ENCODE measurements at regions not wholly inside any gene's neighbourhood (a gene's known extent, or its start where the extent isn't known, plus 50 kb on each side); places are given as distances from the start of the nearest gene placed in this dataset.

DNA sequence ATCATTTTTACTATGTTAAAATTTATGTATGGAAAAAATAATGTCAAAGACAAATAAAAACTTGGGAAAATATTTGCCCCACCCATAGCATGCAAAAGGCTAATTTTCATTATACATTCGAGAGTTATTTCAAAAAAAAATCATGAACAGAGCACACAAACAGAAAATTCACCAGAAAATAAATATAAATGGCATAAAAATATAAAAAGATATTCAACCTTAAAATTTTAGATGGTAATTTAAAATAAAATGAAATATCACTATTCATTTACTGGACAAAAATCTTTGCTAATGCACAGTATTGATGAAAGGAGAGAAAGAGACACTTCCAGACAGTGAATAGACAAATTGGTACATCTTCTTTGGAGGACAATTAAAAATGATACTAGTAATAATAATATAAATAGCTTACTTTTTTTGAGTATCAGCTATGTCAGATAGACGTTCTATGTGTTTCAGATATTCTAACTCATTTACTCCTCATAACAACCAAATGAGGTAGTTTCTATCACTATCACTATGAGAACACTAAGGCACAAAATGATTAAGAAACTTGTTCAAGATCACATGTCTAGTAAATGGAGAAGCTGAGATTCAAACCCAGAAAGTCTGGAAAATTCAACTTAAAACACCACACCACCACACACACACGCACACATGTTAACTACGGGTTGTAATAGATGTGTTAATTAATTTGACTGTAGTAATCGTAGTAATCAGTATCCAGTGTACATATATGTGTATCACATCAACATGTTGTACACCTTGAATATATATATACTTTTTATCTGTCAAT, 63.0 kb downstream of the CCDC71L start (continued):
- TF ChIP-seq, protein P1, sequence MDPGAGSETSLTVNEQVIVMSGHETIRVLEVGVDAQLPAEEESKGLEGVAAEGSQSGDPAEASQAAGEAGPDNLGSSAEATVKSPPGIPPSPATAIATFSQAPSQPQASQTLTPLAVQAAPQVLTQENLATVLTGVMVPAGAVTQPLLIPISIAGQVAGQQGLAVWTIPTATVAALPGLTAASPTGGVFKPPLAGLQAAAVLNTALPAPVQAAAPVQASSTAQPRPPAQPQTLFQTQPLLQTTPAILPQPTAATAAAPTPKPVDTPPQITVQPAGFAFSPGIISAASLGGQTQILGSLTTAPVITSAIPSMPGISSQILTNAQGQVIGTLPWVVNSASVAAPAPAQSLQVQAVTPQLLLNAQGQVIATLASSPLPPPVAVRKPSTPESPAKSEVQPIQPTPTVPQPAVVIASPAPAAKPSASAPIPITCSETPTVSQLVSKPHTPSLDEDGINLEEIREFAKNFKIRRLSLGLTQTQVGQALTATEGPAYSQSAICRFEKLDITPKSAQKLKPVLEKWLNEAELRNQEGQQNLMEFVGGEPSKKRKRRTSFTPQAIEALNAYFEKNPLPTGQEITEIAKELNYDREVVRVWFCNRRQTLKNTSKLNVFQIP (CRISPR knock-in tag; IDR thresholded peaks at IDR 0.05; ENCODE audit: borderline replicate concordance, low read depth) = no peak

DNA sequence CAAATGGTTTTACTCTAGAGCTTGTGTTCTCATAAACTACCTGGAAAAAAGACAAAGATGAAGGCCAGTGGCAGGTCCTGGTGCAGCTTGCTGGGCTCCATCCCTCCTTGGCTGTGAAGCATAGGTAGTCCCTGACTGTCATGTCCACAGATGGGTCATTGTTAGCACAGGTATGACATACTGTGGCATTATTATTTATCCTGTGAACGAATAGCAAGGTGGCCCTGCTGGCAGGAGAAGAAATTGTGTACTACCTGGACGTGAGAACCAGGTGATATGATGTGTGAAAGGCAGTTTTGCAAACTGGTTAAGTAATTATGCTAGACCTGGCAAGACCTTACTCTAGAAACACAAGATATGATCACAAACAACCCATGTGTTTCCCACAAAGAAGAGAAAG, 63.9 kb downstream of the CCDC71L start:
- no peak for ATAC-seq
- no peak for TF ChIP-seq BACH2 (CRISPR knock-in tag; IDR thresholded peaks at IDR 0.05; ENCODE audit: borderline replicate concordance)
- TF ChIP-seq ESRRG (CRISPR knock-in tag; IDR thresholded peaks at IDR 0.05) = no peak
- TF ChIP-seq TCF4 (CRISPR knock-in tag; IDR thresholded peaks at IDR 0.05; ENCODE audit: borderline replicate concordance) = no peak
- no peak for TF ChIP-seq CSDC2 (CRISPR knock-in tag; IDR thresholded peaks at IDR 0.05)
- TF ChIP-seq RARB (CRISPR knock-in tag; IDR thresholded peaks at IDR 0.05) = no peak
- TF ChIP-seq, protein P2, sequence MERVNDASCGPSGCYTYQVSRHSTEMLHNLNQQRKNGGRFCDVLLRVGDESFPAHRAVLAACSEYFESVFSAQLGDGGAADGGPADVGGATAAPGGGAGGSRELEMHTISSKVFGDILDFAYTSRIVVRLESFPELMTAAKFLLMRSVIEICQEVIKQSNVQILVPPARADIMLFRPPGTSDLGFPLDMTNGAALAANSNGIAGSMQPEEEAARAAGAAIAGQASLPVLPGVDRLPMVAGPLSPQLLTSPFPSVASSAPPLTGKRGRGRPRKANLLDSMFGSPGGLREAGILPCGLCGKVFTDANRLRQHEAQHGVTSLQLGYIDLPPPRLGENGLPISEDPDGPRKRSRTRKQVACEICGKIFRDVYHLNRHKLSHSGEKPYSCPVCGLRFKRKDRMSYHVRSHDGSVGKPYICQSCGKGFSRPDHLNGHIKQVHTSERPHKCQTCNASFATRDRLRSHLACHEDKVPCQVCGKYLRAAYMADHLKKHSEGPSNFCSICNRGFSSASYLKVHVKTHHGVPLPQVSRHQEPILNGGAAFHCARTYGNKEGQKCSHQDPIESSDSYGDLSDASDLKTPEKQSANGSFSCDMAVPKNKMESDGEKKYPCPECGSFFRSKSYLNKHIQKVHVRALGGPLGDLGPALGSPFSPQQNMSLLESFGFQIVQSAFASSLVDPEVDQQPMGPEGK (CRISPR knock-in tag; IDR thresholded peaks at IDR 0.05; ENCODE audit: borderline replicate concordance) = no peak
- TF ChIP-seq ZNF8 (CRISPR knock-in tag; IDR thresholded peaks at IDR 0.05) = no peak
- no peak for TF ChIP-seq ARNTL (CRISPR knock-in tag; IDR thresholded peaks at IDR 0.05; ENCODE audit: borderline replicate concordance, low read depth)
- TF ChIP-seq, protein P3, sequence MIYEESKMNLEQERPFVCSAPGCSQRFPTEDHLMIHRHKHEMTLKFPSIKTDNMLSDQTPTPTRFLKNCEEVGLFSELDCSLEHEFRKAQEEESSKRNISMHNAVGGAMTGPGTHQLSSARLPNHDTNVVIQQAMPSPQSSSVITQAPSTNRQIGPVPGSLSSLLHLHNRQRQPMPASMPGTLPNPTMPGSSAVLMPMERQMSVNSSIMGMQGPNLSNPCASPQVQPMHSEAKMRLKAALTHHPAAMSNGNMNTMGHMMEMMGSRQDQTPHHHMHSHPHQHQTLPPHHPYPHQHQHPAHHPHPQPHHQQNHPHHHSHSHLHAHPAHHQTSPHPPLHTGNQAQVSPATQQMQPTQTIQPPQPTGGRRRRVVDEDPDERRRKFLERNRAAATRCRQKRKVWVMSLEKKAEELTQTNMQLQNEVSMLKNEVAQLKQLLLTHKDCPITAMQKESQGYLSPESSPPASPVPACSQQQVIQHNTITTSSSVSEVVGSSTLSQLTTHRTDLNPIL (CRISPR knock-in tag; IDR thresholded peaks at IDR 0.05; ENCODE audit: low read depth) = no peak
- TF ChIP-seq GLIS3 (CRISPR knock-in tag; IDR thresholded peaks at IDR 0.05) = no peak
- no peak for TF ChIP-seq ZC3H10 (CRISPR knock-in tag; IDR thresholded peaks at IDR 0.05)

DNA sequence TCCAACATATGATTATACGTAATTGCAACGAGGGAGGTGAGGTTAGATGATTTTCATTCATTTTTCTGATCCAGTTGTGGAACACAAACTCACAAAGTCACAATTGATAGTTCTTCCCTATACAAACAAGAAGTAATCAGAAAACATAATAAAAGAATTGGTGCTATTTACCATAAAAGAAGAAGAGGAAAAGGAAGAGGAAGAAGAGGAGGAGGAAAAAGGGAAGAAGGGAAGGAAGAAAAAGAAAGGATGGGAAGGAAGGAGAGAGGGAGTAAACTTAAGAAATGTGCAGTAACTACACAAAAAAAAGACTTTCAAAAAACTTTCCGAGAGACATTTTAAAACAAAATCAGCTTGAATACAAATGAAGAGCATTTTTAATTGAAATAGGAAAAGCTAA, 65.0 kb downstream of the CCDC71L start:
- TF ChIP-seq ZFP3 (CRISPR knock-in tag; IDR thresholded peaks at IDR 0.05) (no peak), CSDC2 (CRISPR knock-in tag; IDR thresholded peaks at IDR 0.05) (no peak), ZC3H10 (CRISPR knock-in tag; IDR thresholded peaks at IDR 0.05) (no peak), ESRRG (CRISPR knock-in tag; IDR thresholded peaks at IDR 0.05) (no peak), TCF4 (CRISPR knock-in tag; IDR thresholded peaks at IDR 0.05; ENCODE audit: borderline replicate concordance) (no peak), RARB (CRISPR knock-in tag; IDR thresholded peaks at IDR 0.05) (no peak), BACH2 (CRISPR knock-in tag; IDR thresholded peaks at IDR 0.05; ENCODE audit: borderline replicate concordance) (no peak), ZNF565 (CRISPR knock-in tag; conservative IDR thresholded peaks at IDR 0.05; ENCODE audit: low read depth) (no peak), ARNTL (CRISPR knock-in tag; IDR thresholded peaks at IDR 0.05; ENCODE audit: borderline replicate concordance, low read depth) (no peak)
- TF ChIP-seq, protein P4, sequence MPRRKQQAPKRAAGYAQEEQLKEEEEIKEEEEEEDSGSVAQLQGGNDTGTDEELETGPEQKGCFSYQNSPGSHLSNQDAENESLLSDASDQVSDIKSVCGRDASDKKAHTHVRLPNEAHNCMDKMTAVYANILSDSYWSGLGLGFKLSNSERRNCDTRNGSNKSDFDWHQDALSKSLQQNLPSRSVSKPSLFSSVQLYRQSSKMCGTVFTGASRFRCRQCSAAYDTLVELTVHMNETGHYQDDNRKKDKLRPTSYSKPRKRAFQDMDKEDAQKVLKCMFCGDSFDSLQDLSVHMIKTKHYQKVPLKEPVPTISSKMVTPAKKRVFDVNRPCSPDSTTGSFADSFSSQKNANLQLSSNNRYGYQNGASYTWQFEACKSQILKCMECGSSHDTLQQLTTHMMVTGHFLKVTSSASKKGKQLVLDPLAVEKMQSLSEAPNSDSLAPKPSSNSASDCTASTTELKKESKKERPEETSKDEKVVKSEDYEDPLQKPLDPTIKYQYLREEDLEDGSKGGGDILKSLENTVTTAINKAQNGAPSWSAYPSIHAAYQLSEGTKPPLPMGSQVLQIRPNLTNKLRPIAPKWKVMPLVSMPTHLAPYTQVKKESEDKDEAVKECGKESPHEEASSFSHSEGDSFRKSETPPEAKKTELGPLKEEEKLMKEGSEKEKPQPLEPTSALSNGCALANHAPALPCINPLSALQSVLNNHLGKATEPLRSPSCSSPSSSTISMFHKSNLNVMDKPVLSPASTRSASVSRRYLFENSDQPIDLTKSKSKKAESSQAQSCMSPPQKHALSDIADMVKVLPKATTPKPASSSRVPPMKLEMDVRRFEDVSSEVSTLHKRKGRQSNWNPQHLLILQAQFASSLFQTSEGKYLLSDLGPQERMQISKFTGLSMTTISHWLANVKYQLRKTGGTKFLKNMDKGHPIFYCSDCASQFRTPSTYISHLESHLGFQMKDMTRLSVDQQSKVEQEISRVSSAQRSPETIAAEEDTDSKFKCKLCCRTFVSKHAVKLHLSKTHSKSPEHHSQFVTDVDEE (CRISPR knock-in tag; IDR thresholded peaks at IDR 0.05) = no peak
- TF ChIP-seq, protein P5, sequence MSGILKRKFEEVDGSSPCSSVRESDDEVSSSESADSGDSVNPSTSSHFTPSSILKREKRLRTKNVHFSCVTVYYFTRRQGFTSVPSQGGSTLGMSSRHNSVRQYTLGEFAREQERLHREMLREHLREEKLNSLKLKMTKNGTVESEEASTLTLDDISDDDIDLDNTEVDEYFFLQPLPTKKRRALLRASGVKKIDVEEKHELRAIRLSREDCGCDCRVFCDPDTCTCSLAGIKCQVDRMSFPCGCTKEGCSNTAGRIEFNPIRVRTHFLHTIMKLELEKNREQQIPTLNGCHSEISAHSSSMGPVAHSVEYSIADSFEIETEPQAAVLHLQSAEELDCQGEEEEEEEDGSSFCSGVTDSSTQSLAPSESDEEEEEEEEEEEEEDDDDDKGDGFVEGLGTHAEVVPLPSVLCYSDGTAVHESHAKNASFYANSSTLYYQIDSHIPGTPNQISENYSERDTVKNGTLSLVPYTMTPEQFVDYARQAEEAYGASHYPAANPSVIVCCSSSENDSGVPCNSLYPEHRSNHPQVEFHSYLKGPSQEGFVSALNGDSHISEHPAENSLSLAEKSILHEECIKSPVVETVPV (CRISPR knock-in tag; IDR thresholded peaks at IDR 0.05) = no peak
- ATAC-seq = no peak

DNA sequence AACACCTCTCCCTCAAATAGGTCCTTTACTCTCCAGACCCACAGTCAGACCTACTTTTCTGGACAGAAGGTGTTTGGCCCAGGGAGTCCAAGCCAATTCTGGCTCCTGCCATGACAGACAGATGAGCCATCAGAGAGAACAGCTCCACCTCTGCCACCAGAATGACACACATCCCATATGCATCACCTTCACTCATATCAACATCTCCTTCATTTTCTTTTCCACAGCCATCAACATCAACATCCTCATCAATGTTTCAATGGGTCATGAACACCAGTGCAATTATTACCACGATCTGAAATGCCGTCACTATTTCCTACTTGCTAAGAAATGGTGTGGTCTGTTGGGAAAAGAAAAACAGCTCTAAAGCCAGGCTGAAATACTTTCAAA, 67.9 kb downstream of the CCDC71L start:
- TF ChIP-seq BACH2 (CRISPR knock-in tag; IDR thresholded peaks at IDR 0.05; ENCODE audit: borderline replicate concordance) (no peak), ZNF70 (CRISPR knock-in tag; IDR thresholded peaks at IDR 0.05) (no peak), PPARA (CRISPR knock-in tag; IDR thresholded peaks at IDR 0.05; ENCODE audit: borderline replicate concordance) (no peak), CSDC2 (CRISPR knock-in tag; IDR thresholded peaks at IDR 0.05) (no peak), TOX (CRISPR knock-in tag; IDR thresholded peaks at IDR 0.05; ENCODE audit: borderline replicate concordance) (no peak), ZNF8 (CRISPR knock-in tag; IDR thresholded peaks at IDR 0.05) (no peak), ZNF565 (CRISPR knock-in tag; conservative IDR thresholded peaks at IDR 0.05; ENCODE audit: low read depth) (no peak), ZFP30 (CRISPR knock-in tag; IDR thresholded peaks at IDR 0.05) (no peak)
- TF ChIP-seq, protein P2 (CRISPR knock-in tag; IDR thresholded peaks at IDR 0.05; ENCODE audit: borderline replicate concordance) = no peak
- TF ChIP-seq, protein P5 (CRISPR knock-in tag; IDR thresholded peaks at IDR 0.05) = no peak
- no peak for ATAC-seq

Data from SK-N-SH treated with all-trans-retinoic acid at 6 μM for 48 hours (cell line).